IPS-18c (cell line): ENCODE measurements at regions not wholly inside any gene's neighbourhood (a gene's known extent, or its start where the extent isn't known, plus 50 kb on each side); places are given as distances from the start of the nearest gene placed in this dataset.

Experiments used
- H3K4me3 ChIP-seq: 2 replicates; pipeline ENCODE4 v1.7.0; 2013; ENCODE audit warnings: low read depth, mild to moderate bottlenecking, low read length, moderate library complexity; ENCODE audit not compliant: insufficient read depth
- H3K9me3 ChIP-seq: one replicate; pipeline ENCODE4 v1.6.1; 2013; ENCODE audit warnings: mild to moderate bottlenecking, low read length, moderate library complexity; ENCODE audit not compliant: control insufficient read depth, insufficient read depth

- Histone ChIP-seq H3K9me3 (no peaks in the 10 kb centered on the region), H3K4me3 (no peak overlapping the region)
Observed at GRCh38 chr6:98635191-98635590, 199.2 kb upstream of the POU3F2 start.

- Histone ChIP-seq H3K9me3 (no peaks in the 10 kb centered on the region), H3K4me3 (no peak overlapping the region)
Observed at GRCh38 chr6:98636941-98637340, 197.4 kb upstream of the POU3F2 start.

GRCh38 chr6:98639089-98639635, 195.2 kb upstream of the POU3F2 start:
- no peak overlapping the region for H3K4me3 ChIP-seq
- H3K9me3 ChIP-seq, result no peaks in the 10 kb centered on the region

GRCh38 chr6:98640366-98640765, 194.0 kb upstream of the POU3F2 start:
- H3K4me3 ChIP-seq, result no peak overlapping the region
- H3K9me3 ChIP-seq, result no peaks in the 10 kb centered on the region

GRCh38 chr6:98641949-98642719, 192.2 kb upstream of the POU3F2 start:
- Histone ChIP-seq H3K4me3 (no peak overlapping the region), H3K9me3 (no peaks in the 10 kb centered on the region)

GRCh38 chr6:98644063-98644462, 190.3 kb upstream of the POU3F2 start:
- Histone ChIP-seq H3K9me3 (no peaks in the 10 kb centered on the region), H3K4me3 (no peak overlapping the region)

- no peak overlapping the region for H3K4me3 ChIP-seq
Observed at GRCh38 chr6:98648211-98648914, 186.0 kb upstream of the POU3F2 start.

GRCh38 chr6:98650941-98651340, 183.4 kb upstream of the POU3F2 start:
- no peak overlapping the region for H3K4me3 ChIP-seq
- no peaks in the 10 kb centered on the region for H3K9me3 ChIP-seq

More at GRCh38 chr6:98648211-98648914, 186.0 kb upstream of the POU3F2 start:
- no peaks in the 10 kb centered on the region for H3K9me3 ChIP-seq

- no peak overlapping the region for H3K4me3 ChIP-seq
- no peaks in the 10 kb centered on the region for H3K9me3 ChIP-seq
Observed at GRCh38 chr6:98653179-98653578, 181.2 kb upstream of the POU3F2 start.

GRCh38 chr6:98657764-98658163, 176.6 kb upstream of the POU3F2 start:
- no peak overlapping the region for H3K4me3 ChIP-seq
- H3K9me3 ChIP-seq, result no peaks in the 10 kb centered on the region

GRCh38 chr6:98669371-98669770, 165.0 kb upstream of the POU3F2 start:
- no peak overlapping the region for H3K4me3 ChIP-seq
- no peaks in the 10 kb centered on the region for H3K9me3 ChIP-seq

GRCh38 chr6:98670045-98670746, 164.2 kb upstream of the POU3F2 start:
- Histone ChIP-seq H3K4me3 (no peak overlapping the region), H3K9me3 (no peaks in the 10 kb centered on the region)

GRCh38 chr6:98672681-98673475, 161.5 kb upstream of the POU3F2 start:
- H3K9me3 ChIP-seq, result no peaks in the 10 kb centered on the region
- H3K4me3 ChIP-seq, result no peak overlapping the region

GRCh38 chr6:98678481-98678880, 155.9 kb upstream of the POU3F2 start:
- no peak overlapping the region for H3K4me3 ChIP-seq
- no peaks in the 10 kb centered on the region for H3K9me3 ChIP-seq

GRCh38 chr6:98686008-98686601, 148.3 kb upstream of the POU3F2 start:
- Histone ChIP-seq H3K9me3 (no peaks in the 10 kb centered on the region), H3K4me3 (no peak overlapping the region)

- Histone ChIP-seq H3K9me3 (no peaks in the 10 kb centered on the region), H3K4me3 (no peak overlapping the region)
Observed at GRCh38 chr6:98687752-98688151, 146.6 kb upstream of the POU3F2 start.
